Caco-2 (cell line): ENCODE measurements at regions not wholly inside any gene's neighbourhood (a gene's known extent, or its start where the extent isn't known, plus 50 kb on each side); places are given as distances from the start of the nearest gene placed in this dataset.

ENCODE experiments used
- BruUV-seq: library from RNA; stranded (reverse); fragments of 400-500 nt; replicated peaks from 2 replicates; lab custom pipeline; 2021; lab: Mats Ljungman, UMichigan
- CTCF ChIA-PET: fragments of 300-600 bp; sonication (Branson Sonifier 250); formaldehyde crosslinking; loops from one replicate; lab custom pipeline; 2022; ENCODE audit warnings: antibody characterized with exemption; lab: Charles Lee
- POLR2A ChIA-PET: fragments of 300-600 bp; sonication (Branson Sonifier 250); formaldehyde crosslinking; loops from one replicate; lab custom pipeline; 2022; ENCODE audit warnings: antibody characterized with exemption; lab: Charles Lee
- DNase-seq, 2 experiments: peaks; one replicate each; pipeline versions ENCODE4 v3.0.0 to v3.0.0-alpha.2; 2020 to 2022
- H3K27me3 ChIP-seq: replicated peaks from 2 replicates; pipeline ENCODE4 v1.6.0; 2011; ENCODE audit warnings: low read length; ENCODE audit not compliant: control insufficient read depth, insufficient read depth
- H3K36me3 ChIP-seq: 2 replicates; pipeline ENCODE4 v1.5.1; 2011; ENCODE audit warnings: low read length; ENCODE audit not compliant: control insufficient read depth, insufficient read depth
- H3K4me1 ChIP-seq: fragments of 250-450 bp; sonication (Bioruptor Pico); 2 replicates; pipeline ENCODE4 v1.5.1; 2020; ENCODE audit warnings: mild to moderate bottlenecking
- H3K4me3 ChIP-seq: 2 replicates; pipeline ENCODE4 v1.5.1; 2011; ENCODE audit warnings: low read depth, mild to moderate bottlenecking, control low read depth, low read length
- H3K9me3 ChIP-seq: fragments of 250-450 bp; sonication (Bioruptor Pico); 2 replicates; pipeline ENCODE4 v1.5.1; 2020; ENCODE audit warnings: mild to moderate bottlenecking, moderate library complexity
- H3K27ac Mint-ChIP-seq: one replicate; pipeline ENCODE4 v1.8.0; 2022; ENCODE audit warnings: mixed read lengths; ENCODE audit not compliant: unreplicated experiment
- H3K27me3 Mint-ChIP-seq: one replicate; pipeline ENCODE4 v1.8.0; 2022; ENCODE audit warnings: mixed read lengths; ENCODE audit not compliant: insufficient read depth, unreplicated experiment
- H3K36me3 Mint-ChIP-seq: one replicate; pipeline ENCODE4 v1.8.0; 2022; ENCODE audit warnings: mild to moderate bottlenecking, mixed read lengths; ENCODE audit not compliant: insufficient read depth, unreplicated experiment
- H3K4me1 Mint-ChIP-seq: one replicate; pipeline ENCODE4 v1.8.0; 2022; ENCODE audit warnings: low read depth, mixed read lengths; ENCODE audit not compliant: unreplicated experiment
- H3K4me3 Mint-ChIP-seq: one replicate; pipeline ENCODE4 v1.8.0; 2022; ENCODE audit warnings: mild to moderate bottlenecking, moderate library complexity, mixed read lengths; ENCODE audit not compliant: unreplicated experiment
- H3K9me3 Mint-ChIP-seq: one replicate; pipeline ENCODE4 v1.8.0; 2022; ENCODE audit warnings: mixed read lengths; ENCODE audit not compliant: unreplicated experiment
- intact Hi-C: fragments of 100-400 bp; cut with micrococcal nuclease; formaldehyde crosslinking; loops from one replicate; pipeline ENCODE4 v1.10.0; 2022; ENCODE audit not compliant: unreplicated experiment
- TF ChIP-seq, protein P1 (sequence below), 2 experiments: fragments of 200-600 bp in 1 of 2; IDR thresholded peaks; 1 replicate in 1 of 2; 2 replicates in 1 of 2; pipeline versions ENCODE4 v1.5.1 to v1.8.0; 2011 to 2022; ENCODE audit warnings: antibody characterized with exemption in 1 of 2, control low read depth in 1 of 2, inconsistent platforms in 1 of 2, low read depth in 1 of 2, low read length in 1 of 2, mild to moderate bottlenecking in 1 of 2, moderate library complexity in 1 of 2; ENCODE audit not compliant: insufficient read depth in 1 of 2, severe bottlenecking in 1 of 2, unreplicated experiment in 1 of 2

DNA sequence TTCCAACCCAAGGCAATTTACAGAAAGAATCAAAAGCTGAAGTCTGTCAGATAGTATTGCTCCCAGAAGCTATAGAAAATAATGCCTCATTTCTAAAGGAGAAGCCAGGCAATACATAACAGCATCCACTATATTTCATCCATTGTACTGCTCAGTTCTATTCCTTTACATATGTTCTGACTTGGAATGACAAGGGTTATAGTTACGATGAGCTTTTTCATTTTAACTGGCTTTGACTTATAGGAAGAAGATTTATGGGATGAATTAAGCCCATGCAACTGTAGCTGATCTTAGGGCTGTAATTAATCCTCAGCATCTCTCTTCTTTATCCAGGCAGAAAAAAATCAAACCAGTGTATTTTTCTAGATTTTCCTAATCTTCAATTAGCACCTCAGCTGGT, 676.3 kb upstream of the CCDC54 start:
- H3K9me3 Mint-ChIP-seq, result no peaks in the 10 kb centered on the region
- TF ChIP-seq, protein P1, sequence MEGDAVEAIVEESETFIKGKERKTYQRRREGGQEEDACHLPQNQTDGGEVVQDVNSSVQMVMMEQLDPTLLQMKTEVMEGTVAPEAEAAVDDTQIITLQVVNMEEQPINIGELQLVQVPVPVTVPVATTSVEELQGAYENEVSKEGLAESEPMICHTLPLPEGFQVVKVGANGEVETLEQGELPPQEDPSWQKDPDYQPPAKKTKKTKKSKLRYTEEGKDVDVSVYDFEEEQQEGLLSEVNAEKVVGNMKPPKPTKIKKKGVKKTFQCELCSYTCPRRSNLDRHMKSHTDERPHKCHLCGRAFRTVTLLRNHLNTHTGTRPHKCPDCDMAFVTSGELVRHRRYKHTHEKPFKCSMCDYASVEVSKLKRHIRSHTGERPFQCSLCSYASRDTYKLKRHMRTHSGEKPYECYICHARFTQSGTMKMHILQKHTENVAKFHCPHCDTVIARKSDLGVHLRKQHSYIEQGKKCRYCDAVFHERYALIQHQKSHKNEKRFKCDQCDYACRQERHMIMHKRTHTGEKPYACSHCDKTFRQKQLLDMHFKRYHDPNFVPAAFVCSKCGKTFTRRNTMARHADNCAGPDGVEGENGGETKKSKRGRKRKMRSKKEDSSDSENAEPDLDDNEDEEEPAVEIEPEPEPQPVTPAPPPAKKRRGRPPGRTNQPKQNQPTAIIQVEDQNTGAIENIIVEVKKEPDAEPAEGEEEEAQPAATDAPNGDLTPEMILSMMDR (IDR thresholded peaks at IDR 0.05; ENCODE audit: insufficient read depth in 1 of 2, low read depth in 1 of 2, low read length in 1 of 2, severe bottlenecking in 1 of 2, unreplicated experiment in 1 of 2), result no peak

DNA sequence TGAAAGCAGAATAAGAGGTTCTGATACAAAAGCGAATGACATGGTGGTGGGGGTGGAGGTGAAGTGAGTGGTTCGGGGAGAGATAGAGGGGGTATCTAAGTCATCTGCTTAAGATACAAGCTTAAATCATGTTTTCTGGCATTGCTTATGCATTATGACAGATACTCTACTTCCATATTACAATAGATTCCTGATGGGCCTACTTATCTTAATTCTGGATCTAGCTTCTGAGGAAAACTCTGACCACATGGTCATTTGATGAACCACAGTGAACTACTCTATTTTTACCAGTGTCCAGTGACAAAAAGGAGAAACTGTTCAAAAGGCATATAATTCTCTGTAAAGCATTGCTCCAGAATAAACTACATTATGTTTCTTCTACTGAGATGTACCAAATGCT, 673.7 kb upstream of the CCDC54 start:
- no peaks in the 10 kb centered on the region for H3K27me3 ChIP-seq
- intact Hi-C loops, result no loop called here
- H3K9me3 ChIP-seq, result no peaks in the 10 kb centered on the region
- TF ChIP-seq, protein P1 (IDR thresholded peaks at IDR 0.05; ENCODE audit: insufficient read depth in 1 of 2, low read depth in 1 of 2, low read length in 1 of 2, severe bottlenecking in 1 of 2, unreplicated experiment in 1 of 2), result no peak
- ChIA-PET POLR2A (no interaction called here), CTCF (no interaction called here)
- H3K4me1 ChIP-seq, result no peaks in the 10 kb centered on the region
- BruUV-seq, result no TSS peak
- Mint-ChIP-seq H3K27ac (no peak overlapping the region), H3K4me3 (no peak overlapping the region), H3K27me3 (no peaks in the 10 kb centered on the region), H3K4me1 (no peaks in the 10 kb centered on the region), H3K9me3 (no peaks in the 10 kb centered on the region), H3K36me3 (no peaks in the 10 kb centered on the region)
- DNase-seq, result no peak
- H3K4me3 ChIP-seq, result no peak overlapping the region
- H3K36me3 ChIP-seq, result no peaks in the 10 kb centered on the region

More for the DNA sequence above, 676.3 kb upstream of the CCDC54 start:
- Mint-ChIP-seq H3K4me1 (no peaks in the 10 kb centered on the region), H3K27ac (no peak overlapping the region), H3K36me3 (no peaks in the 10 kb centered on the region), H3K4me3 (no peak overlapping the region), H3K27me3 (no peaks in the 10 kb centered on the region)
- Histone ChIP-seq H3K27me3 (no peaks in the 10 kb centered on the region), H3K4me3 (no peak overlapping the region), H3K36me3 (no peaks in the 10 kb centered on the region), H3K4me1 (no peaks in the 10 kb centered on the region), H3K9me3 (no peaks in the 10 kb centered on the region)
- no TSS peak for BruUV-seq
- no peak for DNase-seq
- POLR2A ChIA-PET, result no interaction called here
- intact Hi-C loops, result no loop called here
- CTCF ChIA-PET, result no interaction called here

DNA sequence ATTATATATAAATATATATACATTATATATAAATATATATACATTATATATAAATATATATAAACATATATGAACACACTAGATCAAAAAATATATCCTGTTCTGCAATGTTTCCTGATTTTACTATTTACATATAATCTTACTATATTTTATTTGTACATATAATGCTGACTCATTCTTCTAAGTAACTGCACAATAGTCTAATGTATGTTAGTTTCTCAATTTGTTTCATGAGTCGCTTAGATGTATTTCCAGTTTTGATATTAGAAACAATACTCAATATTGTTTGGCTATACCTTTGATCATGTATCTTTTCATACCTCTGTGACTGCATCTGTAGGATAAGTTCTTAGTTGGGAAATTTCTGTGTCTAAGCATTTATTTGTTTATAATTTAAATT, 669.9 kb upstream of the CCDC54 start:
- CTCF ChIA-PET, result no interaction called here
- Histone ChIP-seq H3K27me3 (no peaks in the 10 kb centered on the region), H3K4me3 (no peak overlapping the region), H3K4me1 (no peaks in the 10 kb centered on the region), H3K9me3 (no peaks in the 10 kb centered on the region), H3K36me3 (no peaks in the 10 kb centered on the region)
- BruUV-seq, result no TSS peak
- intact Hi-C loops, result no loop called here
- Mint-ChIP-seq H3K4me3 (no peak overlapping the region), H3K27me3 (no peaks in the 10 kb centered on the region), H3K36me3 (no peaks in the 10 kb centered on the region), H3K9me3 (no peaks in the 10 kb centered on the region), H3K4me1 (no peaks in the 10 kb centered on the region), H3K27ac (no peak overlapping the region)
- POLR2A ChIA-PET, result no interaction called here
- TF ChIP-seq, protein P1 (IDR thresholded peaks at IDR 0.05; ENCODE audit: insufficient read depth in 1 of 2, low read depth in 1 of 2, low read length in 1 of 2, severe bottlenecking in 1 of 2, unreplicated experiment in 1 of 2), result no peak
- DNase-seq, result no peak
